ENCODE measurements at regions not wholly inside any gene's neighbourhood (a gene's known extent, or its start where the extent isn't known, plus 50 kb on each side); places are given as distances from the start of the nearest gene placed in this dataset.

- no peak overlapping the region for H3K27ac ChIP-seq
- TF ChIP-seq ZFX (IDR thresholded peaks at IDR 0.05) (no peak), CTCF (conservative IDR thresholded peaks at IDR 0.05) (no peak)
Measured at GRCh38 chr14:100659345-100660001, 67.2 kb upstream of the DLK1 start.

GRCh38 chr14:100660498-100660881, 66.2 kb upstream of the DLK1 start:
- H3K27ac ChIP-seq, result no peak overlapping the region
- no peak for TF ChIP-seq CTCF (conservative IDR thresholded peaks at IDR 0.05)
- TF ChIP-seq ZFX (IDR thresholded peaks at IDR 0.05), result no peak

- no peak for TF ChIP-seq CTCF (conservative IDR thresholded peaks at IDR 0.05)
- TF ChIP-seq ZFX (IDR thresholded peaks at IDR 0.05), result no peak
- H3K27ac ChIP-seq, result no peak overlapping the region
Measured at GRCh38 chr14:100660882-100661635, 65.6 kb upstream of the DLK1 start.

- TF ChIP-seq CTCF (conservative IDR thresholded peaks at IDR 0.05) (peak; percentile 97), ZFX (IDR thresholded peaks at IDR 0.05) (no peak)
- H3K27ac ChIP-seq, result no peak overlapping the region
Measured at GRCh38 chr14:100662879-100663760, 63.6 kb upstream of the DLK1 start.

- TF ChIP-seq ZFX (IDR thresholded peaks at IDR 0.05), result no peak
- no peak for TF ChIP-seq CTCF (conservative IDR thresholded peaks at IDR 0.05)
- H3K27ac ChIP-seq, result no peak overlapping the region
Measured at GRCh38 chr14:100663761-100664052, 63.0 kb upstream of the DLK1 start.

GRCh38 chr14:100664231-100664630, 62.5 kb upstream of the DLK1 start:
- H3K27ac ChIP-seq, result no peak overlapping the region
- TF ChIP-seq ZFX (IDR thresholded peaks at IDR 0.05), result no peak

- TF ChIP-seq CTCF (conservative IDR thresholded peaks at IDR 0.05), result no peak
- TF ChIP-seq ZFX (IDR thresholded peaks at IDR 0.05), result no peak
- H3K27ac ChIP-seq, result no peak overlapping the region
Measured at GRCh38 chr14:100664841-100665510, 61.7 kb upstream of the DLK1 start.
